ENCODE measurements at regions not wholly inside any gene's neighbourhood (a gene's known extent, or its start where the extent isn't known, plus 50 kb on each side); places are given as distances from the start of the nearest gene placed in this dataset.

- Histone ChIP-seq H3K27ac (no peak overlapping the region), H3K4me1 (no peaks in the 10 kb centered on the region), H3K36me3 (no peaks in the 10 kb centered on the region), H3K9me3 (no peaks in the 10 kb centered on the region), H3K4me3 (no peak overlapping the region), H3K27me3 (no peaks in the 10 kb centered on the region)
- TF ChIP-seq, protein P1, sequence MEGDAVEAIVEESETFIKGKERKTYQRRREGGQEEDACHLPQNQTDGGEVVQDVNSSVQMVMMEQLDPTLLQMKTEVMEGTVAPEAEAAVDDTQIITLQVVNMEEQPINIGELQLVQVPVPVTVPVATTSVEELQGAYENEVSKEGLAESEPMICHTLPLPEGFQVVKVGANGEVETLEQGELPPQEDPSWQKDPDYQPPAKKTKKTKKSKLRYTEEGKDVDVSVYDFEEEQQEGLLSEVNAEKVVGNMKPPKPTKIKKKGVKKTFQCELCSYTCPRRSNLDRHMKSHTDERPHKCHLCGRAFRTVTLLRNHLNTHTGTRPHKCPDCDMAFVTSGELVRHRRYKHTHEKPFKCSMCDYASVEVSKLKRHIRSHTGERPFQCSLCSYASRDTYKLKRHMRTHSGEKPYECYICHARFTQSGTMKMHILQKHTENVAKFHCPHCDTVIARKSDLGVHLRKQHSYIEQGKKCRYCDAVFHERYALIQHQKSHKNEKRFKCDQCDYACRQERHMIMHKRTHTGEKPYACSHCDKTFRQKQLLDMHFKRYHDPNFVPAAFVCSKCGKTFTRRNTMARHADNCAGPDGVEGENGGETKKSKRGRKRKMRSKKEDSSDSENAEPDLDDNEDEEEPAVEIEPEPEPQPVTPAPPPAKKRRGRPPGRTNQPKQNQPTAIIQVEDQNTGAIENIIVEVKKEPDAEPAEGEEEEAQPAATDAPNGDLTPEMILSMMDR (IDR thresholded peaks at IDR 0.05), result no peak
- TF ChIP-seq POLR2A (IDR thresholded peaks at IDR 0.05), result no peak
- DNase-seq, result no peak
Measured at GRCh38 chr6:77072694-77073409, 390.4 kb downstream of the HTR1B start.

DNA sequence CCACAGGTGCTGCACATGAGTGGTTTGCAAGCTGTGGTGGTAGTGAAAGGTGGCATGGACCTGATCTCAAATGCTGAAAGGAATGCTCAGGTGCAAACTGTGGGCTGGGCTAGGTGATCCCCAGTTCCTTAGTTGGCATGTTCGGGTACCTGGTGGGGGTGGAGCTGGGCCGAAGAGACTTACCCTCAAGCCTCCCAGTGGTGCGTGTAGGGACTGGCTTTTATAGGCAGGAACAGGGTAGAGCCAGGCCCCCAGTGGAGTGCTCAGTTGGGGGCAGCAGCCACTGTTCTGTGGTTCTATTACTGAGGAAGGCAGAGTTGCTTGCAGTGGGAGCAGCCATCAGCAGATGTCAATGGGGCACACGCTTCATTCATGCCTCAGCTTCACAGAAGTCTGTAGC, 399.8 kb downstream of the HTR1B start:
- Histone ChIP-seq H3K4me1 (no peaks in the 10 kb centered on the region), H3K27me3 (no peaks in the 10 kb centered on the region), H3K9me3 (no peaks in the 10 kb centered on the region), H3K27ac (no peak overlapping the region), H3K4me3 (no peak overlapping the region), H3K36me3 (no peaks in the 10 kb centered on the region)
- no peak for DNase-seq
- TF ChIP-seq, protein P1 (IDR thresholded peaks at IDR 0.05), result no peak
- TF ChIP-seq POLR2A (IDR thresholded peaks at IDR 0.05), result no peak

DNA sequence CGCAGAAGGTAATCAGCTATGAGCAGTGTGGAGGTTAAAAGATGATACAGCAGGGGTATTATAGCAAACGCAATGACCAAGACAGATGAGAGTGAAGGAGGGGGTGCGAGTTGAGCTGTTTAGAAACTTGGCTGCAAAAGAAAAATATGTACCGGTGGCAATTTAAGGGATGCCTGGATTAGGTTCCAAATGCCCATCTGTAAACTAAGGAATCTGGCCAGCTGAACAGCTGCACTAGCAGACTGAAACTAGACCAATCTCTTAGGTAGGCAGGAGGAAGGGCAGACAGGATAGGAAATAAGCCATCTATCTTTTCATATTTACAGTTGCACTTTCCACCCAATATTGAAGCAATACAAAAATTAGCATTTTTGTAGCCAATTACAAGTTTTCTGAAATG, 407.6 kb downstream of the HTR1B start:
- no peak for DNase-seq
- Histone ChIP-seq H3K9me3 (no peaks in the 10 kb centered on the region), H3K36me3 (no peaks in the 10 kb centered on the region), H3K4me3 (no peak overlapping the region), H3K27me3 (no peaks in the 10 kb centered on the region), H3K4me1 (no peaks in the 10 kb centered on the region), H3K27ac (no peak overlapping the region)
- TF ChIP-seq POLR2A (IDR thresholded peaks at IDR 0.05), result no peak
- TF ChIP-seq, protein P1 (IDR thresholded peaks at IDR 0.05), result no peak

- no peak for TF ChIP-seq POLR2A (IDR thresholded peaks at IDR 0.05)
- TF ChIP-seq, protein P1 (IDR thresholded peaks at IDR 0.05), result no peak
- Histone ChIP-seq H3K4me1 (no peaks in the 10 kb centered on the region), H3K9me3 (no peaks in the 10 kb centered on the region), H3K27ac (no peak overlapping the region), H3K4me3 (no peak overlapping the region), H3K27me3 (no peaks in the 10 kb centered on the region), H3K36me3 (no peaks in the 10 kb centered on the region)
- no peak for DNase-seq
Measured at GRCh38 chr6:77040568-77041195, 422.6 kb downstream of the HTR1B start.

DNA sequence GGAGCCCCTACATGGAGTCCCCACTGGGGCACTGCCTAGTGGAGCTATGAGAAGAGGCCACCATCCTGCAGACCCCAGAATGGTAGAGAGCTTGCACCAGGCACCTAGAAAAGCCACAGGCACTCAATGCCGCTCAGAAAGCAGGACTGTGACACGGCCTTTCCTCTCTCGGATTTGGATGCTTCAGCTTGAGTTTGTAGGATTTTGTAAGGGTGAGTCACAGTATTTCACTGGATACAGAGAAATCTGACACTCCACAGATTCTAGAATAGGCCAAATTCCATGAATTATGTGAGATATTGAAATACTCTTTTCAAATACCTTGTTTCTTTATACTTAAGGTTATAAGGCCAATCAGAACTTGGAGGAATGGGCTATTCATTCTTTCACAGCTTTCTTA, 424.5 kb downstream of the HTR1B start:
- no peak overlapping the region for H3K4me3 ChIP-seq
- no peak for DNase-seq
- no peaks in the 10 kb centered on the region for H3K27me3 ChIP-seq
- no peak overlapping the region for H3K27ac ChIP-seq
- H3K36me3 ChIP-seq, result no peaks in the 10 kb centered on the region
- H3K4me1 ChIP-seq, result no peaks in the 10 kb centered on the region
- H3K9me3 ChIP-seq, result no peaks in the 10 kb centered on the region
- TF ChIP-seq POLR2A (IDR thresholded peaks at IDR 0.05), result no peak
- TF ChIP-seq, protein P1 (IDR thresholded peaks at IDR 0.05), result no peak

Measured in Peyer's patch (tissue), 4 donors.